Hepatocyte (in vitro differentiated cells): ENCODE measurements at regions not wholly inside any gene's neighbourhood (a gene's known extent, or its start where the extent isn't known, plus 50 kb on each side); places are given as distances from the start of the nearest gene placed in this dataset.

Experiments used
- CTCF ChIP-seq: fragments of 200-600 bp; sonication (generic); IDR thresholded peaks from 2 replicates; pipeline ENCODE4 v1.5.1; 2016; ENCODE audit warnings: antibody characterized with exemption, mild to moderate bottlenecking; ENCODE audit not compliant: poor library complexity
- EZH2 ChIP-seq: fragments of 200-600 bp; sonication (generic); IDR thresholded peaks from 2 replicates; pipeline ENCODE4 v1.6.1; 2016; ENCODE audit warnings: antibody characterized with exemption, mild to moderate bottlenecking, borderline replicate concordance
- EZH2phosphoT487 ChIP-seq: fragments of 200-600 bp; sonication (generic); IDR thresholded peaks from one replicate; pipeline ENCODE4 v1.6.1; 2018; ENCODE audit warnings: antibody characterized with exemption, mild to moderate bottlenecking, low read depth, moderate library complexity; ENCODE audit not compliant: unreplicated experiment, severe bottlenecking

GRCh38 chr13:76131551-76131950 lies 495.4 kb downstream of the LMO7 start:
- TF ChIP-seq EZH2 (no peak), CTCF (no peak), EZH2phosphoT487 (no peak)
